IMR-90 (cell line): ENCODE measurements at regions not wholly inside any gene's neighbourhood (a gene's known extent, or its start where the extent isn't known, plus 50 kb on each side); places are given as distances from the start of the nearest gene placed in this dataset.

ENCODE experiments used
- CEBPB ChIP-seq: IDR thresholded peaks from 2 replicates; pipeline ENCODE4 v1.6.1; 2012; ENCODE audit warnings: low read depth, low read length, improper control_type of control experiment
- CHD1 ChIP-seq: IDR thresholded peaks from 2 replicates; pipeline ENCODE4 v1.6.1; 2012; ENCODE audit warnings: low read depth, low read length, improper control_type of control experiment
- FOS ChIP-seq: fragments of 150-350 bp; IDR thresholded peaks from 2 replicates; pipeline ENCODE4 v1.6.1; 2016; ENCODE audit warnings: low read depth, low read length
- MAFK ChIP-seq: IDR thresholded peaks from 2 replicates; pipeline ENCODE4 v1.6.1; 2012; ENCODE audit warnings: low read depth, low read length, improper control_type of control experiment
- MAZ ChIP-seq: IDR thresholded peaks from 2 replicates; pipeline ENCODE4 v1.6.1; 2012; ENCODE audit warnings: low read depth, mild to moderate bottlenecking, low read length, improper control_type of control experiment, moderate library complexity, borderline replicate concordance
- NFE2L2 ChIP-seq: fragments of 150-350 bp; IDR thresholded peaks from 2 replicates; pipeline ENCODE4 v1.6.1; 2016; ENCODE audit warnings: low read depth, mild to moderate bottlenecking, low read length
- POLR2A ChIP-seq: IDR thresholded peaks from 2 replicates; pipeline ENCODE4 v1.6.1; 2012; ENCODE audit warnings: mild to moderate bottlenecking, low read depth, low read length
- RAD21 ChIP-seq: IDR thresholded peaks from 2 replicates; pipeline ENCODE4 v1.6.1; 2012; ENCODE audit warnings: low read length, improper control_type of control experiment
- RCOR1 ChIP-seq: IDR thresholded peaks from 2 replicates; pipeline ENCODE4 v1.6.1; 2012; ENCODE audit warnings: mild to moderate bottlenecking, low read length, improper control_type of control experiment; ENCODE audit not compliant: insufficient replicate concordance
- RFX5 ChIP-seq: IDR thresholded peaks from 2 replicates; pipeline ENCODE4 v1.8.0; 2012; ENCODE audit warnings: low read depth, mild to moderate bottlenecking, low read length, moderate library complexity
- SMC3 ChIP-seq: fragments of 150-350 bp; IDR thresholded peaks from 2 replicates; pipeline ENCODE4 v1.6.1; 2016; ENCODE audit warnings: low read depth, mild to moderate bottlenecking, antibody characterized with exemption, low read length, moderate library complexity
- TF ChIP-seq, protein P1 (sequence below): conservative IDR thresholded peaks from 2 replicates; pipeline ENCODE4 v1.5.1; 2012; ENCODE audit warnings: mild to moderate bottlenecking, low read depth, low read length, improper control_type of control experiment
- TF ChIP-seq, protein P2 (sequence below): fragments of 150-350 bp; IDR thresholded peaks from 2 replicates; pipeline ENCODE4 v1.6.1; 2017; ENCODE audit warnings: mild to moderate bottlenecking, antibody characterized with exemption, low read length, low read depth
- TF ChIP-seq, protein P3 (sequence below): fragments of 150-350 bp; IDR thresholded peaks from 2 replicates; pipeline ENCODE4 v1.6.1; 2016; ENCODE audit warnings: low read depth, mild to moderate bottlenecking, low read length, moderate library complexity, borderline replicate concordance

GRCh38 chr13:109941221-109941620 is 154.8 kb upstream of the IRS2 start:
- TF ChIP-seq, protein P1, sequence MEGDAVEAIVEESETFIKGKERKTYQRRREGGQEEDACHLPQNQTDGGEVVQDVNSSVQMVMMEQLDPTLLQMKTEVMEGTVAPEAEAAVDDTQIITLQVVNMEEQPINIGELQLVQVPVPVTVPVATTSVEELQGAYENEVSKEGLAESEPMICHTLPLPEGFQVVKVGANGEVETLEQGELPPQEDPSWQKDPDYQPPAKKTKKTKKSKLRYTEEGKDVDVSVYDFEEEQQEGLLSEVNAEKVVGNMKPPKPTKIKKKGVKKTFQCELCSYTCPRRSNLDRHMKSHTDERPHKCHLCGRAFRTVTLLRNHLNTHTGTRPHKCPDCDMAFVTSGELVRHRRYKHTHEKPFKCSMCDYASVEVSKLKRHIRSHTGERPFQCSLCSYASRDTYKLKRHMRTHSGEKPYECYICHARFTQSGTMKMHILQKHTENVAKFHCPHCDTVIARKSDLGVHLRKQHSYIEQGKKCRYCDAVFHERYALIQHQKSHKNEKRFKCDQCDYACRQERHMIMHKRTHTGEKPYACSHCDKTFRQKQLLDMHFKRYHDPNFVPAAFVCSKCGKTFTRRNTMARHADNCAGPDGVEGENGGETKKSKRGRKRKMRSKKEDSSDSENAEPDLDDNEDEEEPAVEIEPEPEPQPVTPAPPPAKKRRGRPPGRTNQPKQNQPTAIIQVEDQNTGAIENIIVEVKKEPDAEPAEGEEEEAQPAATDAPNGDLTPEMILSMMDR, result no peak
- TF ChIP-seq MAFK (no peak), MAZ (no peak), POLR2A (no peak), CEBPB (no peak), RAD21 (no peak), RFX5 (no peak), SMC3 (no peak), CHD1 (no peak), NFE2L2 (no peak), RCOR1 (no peak), FOS (no peak)
- TF ChIP-seq, protein P2, sequence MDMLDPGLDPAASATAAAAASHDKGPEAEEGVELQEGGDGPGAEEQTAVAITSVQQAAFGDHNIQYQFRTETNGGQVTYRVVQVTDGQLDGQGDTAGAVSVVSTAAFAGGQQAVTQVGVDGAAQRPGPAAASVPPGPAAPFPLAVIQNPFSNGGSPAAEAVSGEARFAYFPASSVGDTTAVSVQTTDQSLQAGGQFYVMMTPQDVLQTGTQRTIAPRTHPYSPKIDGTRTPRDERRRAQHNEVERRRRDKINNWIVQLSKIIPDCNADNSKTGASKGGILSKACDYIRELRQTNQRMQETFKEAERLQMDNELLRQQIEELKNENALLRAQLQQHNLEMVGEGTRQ, result no peak
- TF ChIP-seq, protein P3, sequence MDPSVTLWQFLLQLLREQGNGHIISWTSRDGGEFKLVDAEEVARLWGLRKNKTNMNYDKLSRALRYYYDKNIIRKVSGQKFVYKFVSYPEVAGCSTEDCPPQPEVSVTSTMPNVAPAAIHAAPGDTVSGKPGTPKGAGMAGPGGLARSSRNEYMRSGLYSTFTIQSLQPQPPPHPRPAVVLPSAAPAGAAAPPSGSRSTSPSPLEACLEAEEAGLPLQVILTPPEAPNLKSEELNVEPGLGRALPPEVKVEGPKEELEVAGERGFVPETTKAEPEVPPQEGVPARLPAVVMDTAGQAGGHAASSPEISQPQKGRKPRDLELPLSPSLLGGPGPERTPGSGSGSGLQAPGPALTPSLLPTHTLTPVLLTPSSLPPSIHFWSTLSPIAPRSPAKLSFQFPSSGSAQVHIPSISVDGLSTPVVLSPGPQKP, result no peak
